Glutamatergic neuron (in vitro differentiated cells): ENCODE measurements at regions not wholly inside any gene's neighbourhood (a gene's known extent, or its start where the extent isn't known, plus 50 kb on each side); places are given as distances from the start of the nearest gene placed in this dataset.

Experiments
- DNase-seq: peaks from one replicate; pipeline ENCODE4 v3.0.0; 2022
- H3K27ac Mint-ChIP-seq: one replicate; pipeline ENCODE4 v1.8.0; 2020; ENCODE audit warnings: mild to moderate bottlenecking, mixed read lengths, inconsistent platforms; ENCODE audit not compliant: unreplicated experiment
- H3K27me3 Mint-ChIP-seq: one replicate; pipeline ENCODE4 v1.8.0; 2020; ENCODE audit warnings: mild to moderate bottlenecking, moderate library complexity, mixed read lengths, inconsistent platforms; ENCODE audit not compliant: unreplicated experiment
- H3K36me3 Mint-ChIP-seq: one replicate; pipeline ENCODE4 v1.8.0; 2020; ENCODE audit warnings: mild to moderate bottlenecking, mixed read lengths, inconsistent platforms; ENCODE audit not compliant: unreplicated experiment
- H3K4me1 Mint-ChIP-seq: one replicate; pipeline ENCODE4 v1.8.0; 2020; ENCODE audit warnings: mild to moderate bottlenecking, low read depth, mixed read lengths, inconsistent platforms; ENCODE audit not compliant: unreplicated experiment
- H3K4me3 Mint-ChIP-seq: one replicate; pipeline ENCODE4 v1.8.0; 2020; ENCODE audit warnings: mild to moderate bottlenecking, mixed read lengths, inconsistent platforms; ENCODE audit not compliant: unreplicated experiment
- H3K9me3 Mint-ChIP-seq: one replicate; pipeline ENCODE4 v1.8.0; 2020; ENCODE audit warnings: mild to moderate bottlenecking, moderate library complexity, mixed read lengths, inconsistent platforms; ENCODE audit not compliant: unreplicated experiment
- TF ChIP-seq, protein P1 (sequence below): fragments of 200-600 bp; sonication (generic); IDR thresholded peaks from one replicate; pipeline ENCODE4 v1.5.0; 2021; ENCODE audit not compliant: partially characterized antibody, unreplicated experiment

DNA sequence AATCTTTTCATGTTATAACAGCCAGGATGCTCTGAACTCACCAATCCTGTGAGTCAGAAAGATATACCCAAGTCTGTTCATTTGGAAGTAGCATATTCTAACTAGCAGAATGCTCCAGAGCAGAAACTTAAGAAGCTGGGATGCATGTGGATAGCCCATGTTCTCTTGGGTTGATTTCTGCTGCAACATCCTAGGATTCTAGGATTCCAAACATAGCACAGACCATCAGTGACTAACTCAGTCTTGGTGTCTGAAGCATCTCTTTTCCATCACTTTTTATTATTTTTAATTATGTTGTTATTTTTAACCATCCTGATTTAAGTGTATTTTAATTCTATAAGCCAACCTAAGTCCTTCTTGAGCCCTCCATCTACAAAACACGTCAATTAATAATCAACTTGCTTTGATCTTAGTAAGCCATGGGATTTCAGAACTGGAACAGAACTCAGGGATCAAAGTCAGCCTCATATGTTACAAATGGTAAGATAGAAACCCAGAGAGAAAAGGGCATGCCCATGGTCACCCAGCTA lies 85.4 kb downstream of the OSR1 start:
- no peaks in the 10 kb centered on the region for H3K9me3 Mint-ChIP-seq
- no peak for DNase-seq
- no peaks in the 10 kb centered on the region for H3K36me3 Mint-ChIP-seq
- TF ChIP-seq, protein P1, sequence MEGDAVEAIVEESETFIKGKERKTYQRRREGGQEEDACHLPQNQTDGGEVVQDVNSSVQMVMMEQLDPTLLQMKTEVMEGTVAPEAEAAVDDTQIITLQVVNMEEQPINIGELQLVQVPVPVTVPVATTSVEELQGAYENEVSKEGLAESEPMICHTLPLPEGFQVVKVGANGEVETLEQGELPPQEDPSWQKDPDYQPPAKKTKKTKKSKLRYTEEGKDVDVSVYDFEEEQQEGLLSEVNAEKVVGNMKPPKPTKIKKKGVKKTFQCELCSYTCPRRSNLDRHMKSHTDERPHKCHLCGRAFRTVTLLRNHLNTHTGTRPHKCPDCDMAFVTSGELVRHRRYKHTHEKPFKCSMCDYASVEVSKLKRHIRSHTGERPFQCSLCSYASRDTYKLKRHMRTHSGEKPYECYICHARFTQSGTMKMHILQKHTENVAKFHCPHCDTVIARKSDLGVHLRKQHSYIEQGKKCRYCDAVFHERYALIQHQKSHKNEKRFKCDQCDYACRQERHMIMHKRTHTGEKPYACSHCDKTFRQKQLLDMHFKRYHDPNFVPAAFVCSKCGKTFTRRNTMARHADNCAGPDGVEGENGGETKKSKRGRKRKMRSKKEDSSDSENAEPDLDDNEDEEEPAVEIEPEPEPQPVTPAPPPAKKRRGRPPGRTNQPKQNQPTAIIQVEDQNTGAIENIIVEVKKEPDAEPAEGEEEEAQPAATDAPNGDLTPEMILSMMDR: no peak
- H3K4me3 Mint-ChIP-seq: no peak overlapping the region
- no peaks in the 10 kb centered on the region for H3K4me1 Mint-ChIP-seq
- H3K27ac Mint-ChIP-seq: no peak overlapping the region
- H3K27me3 Mint-ChIP-seq: no peaks in the 10 kb centered on the region

DNA sequence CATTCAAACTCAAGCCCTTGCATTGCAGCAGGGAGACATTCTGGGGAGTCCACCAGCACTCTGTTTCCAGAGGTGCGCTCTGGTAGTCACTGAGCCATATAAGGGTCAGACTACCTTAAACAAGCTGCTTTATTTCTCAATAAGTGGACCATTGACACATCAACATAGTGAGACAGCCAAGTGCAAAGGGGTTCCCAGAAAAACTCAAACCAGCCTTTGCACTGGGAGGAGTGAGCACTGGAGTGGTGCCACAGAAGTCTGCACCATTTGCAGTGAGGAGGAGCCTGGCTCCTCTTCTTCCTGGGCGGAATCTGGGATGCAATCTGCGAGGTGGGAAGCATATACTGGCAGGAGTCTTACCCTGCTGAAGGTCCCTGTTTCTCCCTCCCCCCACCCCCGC lies 86.4 kb downstream of the OSR1 start:
- no peak for DNase-seq
- no peaks in the 10 kb centered on the region for H3K9me3 Mint-ChIP-seq
- TF ChIP-seq, protein P1: no peak

DNA sequence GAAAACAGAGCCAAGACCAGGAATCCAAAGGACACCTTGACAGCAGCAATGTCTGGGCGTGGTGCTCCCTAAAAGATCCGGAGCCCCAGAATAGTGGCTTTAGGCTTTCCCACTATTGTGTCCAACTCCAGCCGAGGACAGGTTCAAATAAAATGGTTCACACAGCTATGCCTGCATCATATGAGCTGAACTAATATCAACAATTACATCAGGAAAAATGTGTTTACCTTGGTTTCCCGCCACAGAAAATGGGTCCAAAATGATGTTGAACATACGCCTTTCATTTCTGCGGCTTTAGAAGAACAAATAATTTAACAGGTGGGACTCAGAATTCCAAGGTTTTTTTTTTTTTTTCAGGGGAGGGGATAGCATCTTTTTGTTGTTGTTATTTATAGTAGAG lies 93.6 kb downstream of the OSR1 start:
- Mint-ChIP-seq H3K9me3 (no peaks in the 10 kb centered on the region), H3K36me3 (no peaks in the 10 kb centered on the region), H3K4me3 (no peak overlapping the region), H3K4me1 (no peaks in the 10 kb centered on the region), H3K27ac (no peak overlapping the region), H3K27me3 (no peaks in the 10 kb centered on the region)
- no peak for DNase-seq
- TF ChIP-seq, protein P1: no peak

More for the DNA sequence above, 86.4 kb downstream of the OSR1 start:
- no peaks in the 10 kb centered on the region for H3K36me3 Mint-ChIP-seq
- H3K27me3 Mint-ChIP-seq: no peaks in the 10 kb centered on the region
- H3K4me1 Mint-ChIP-seq: no peaks in the 10 kb centered on the region
- no peak overlapping the region for H3K27ac Mint-ChIP-seq
- H3K4me3 Mint-ChIP-seq: no peak overlapping the region

DNA sequence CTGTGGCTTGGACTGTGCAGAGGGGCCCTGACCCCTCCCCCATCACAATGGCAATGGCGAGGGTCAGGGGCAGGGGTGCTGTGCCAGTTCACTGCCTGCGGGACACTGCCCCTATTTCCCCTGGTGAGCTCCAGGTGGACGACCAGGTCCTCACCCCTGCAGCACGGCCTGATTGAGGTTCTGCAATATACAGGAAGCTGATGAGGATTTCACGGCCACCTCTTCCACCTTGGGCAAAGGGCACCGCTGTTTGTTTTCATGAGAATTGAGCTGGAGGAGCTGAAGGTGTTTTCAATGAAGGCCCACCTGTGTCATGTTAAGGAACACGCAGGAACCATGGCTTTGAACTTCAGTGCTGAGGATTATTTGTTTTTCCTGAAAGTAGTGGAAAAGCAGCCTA lies 96.3 kb downstream of the OSR1 start:
- Mint-ChIP-seq H3K36me3 (no peaks in the 10 kb centered on the region), H3K9me3 (no peaks in the 10 kb centered on the region), H3K4me1 (no peaks in the 10 kb centered on the region), H3K27ac (no peak overlapping the region), H3K4me3 (no peak overlapping the region), H3K27me3 (no peaks in the 10 kb centered on the region)
- TF ChIP-seq, protein P1: no peak
- DNase-seq: no peak

DNA sequence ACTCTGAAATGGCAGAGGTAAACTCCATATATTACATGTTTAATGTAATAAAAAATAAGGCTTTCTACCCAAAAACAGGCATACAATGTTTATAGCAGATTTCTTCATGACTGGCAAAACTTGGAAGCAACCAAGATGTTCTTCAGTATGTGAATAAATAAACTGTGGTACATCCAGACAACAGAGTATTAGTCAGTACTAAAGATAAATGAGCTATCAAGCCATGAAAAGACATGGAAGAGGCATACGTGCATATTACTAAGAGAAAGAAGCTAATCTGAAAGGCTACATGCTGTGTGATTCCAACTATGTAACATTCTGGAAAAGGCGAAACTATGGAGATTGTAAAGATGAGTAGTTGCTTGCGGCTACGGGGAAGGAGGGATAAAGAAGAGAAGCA lies 97.4 kb downstream of the OSR1 start:
- Mint-ChIP-seq H3K4me3 (no peak overlapping the region), H3K36me3 (no peaks in the 10 kb centered on the region), H3K27ac (no peak overlapping the region), H3K9me3 (no peaks in the 10 kb centered on the region), H3K27me3 (no peaks in the 10 kb centered on the region), H3K4me1 (no peaks in the 10 kb centered on the region)
- DNase-seq: no peak
- TF ChIP-seq, protein P1: no peak
